Tibial nerve (tissue), 4 donors: ENCODE measurements at regions not wholly inside any gene's neighbourhood (a gene's known extent, or its start where the extent isn't known, plus 50 kb on each side); places are given as distances from the start of the nearest gene placed in this dataset.

ENCODE experiments used
- EP300 ChIP-seq, 2 donors: sonication (generic); formaldehyde crosslinking; IDR thresholded peaks; one replicate each; pipeline ENCODE4 v1.6.1; 2017; ENCODE audit warnings: antibody characterized with exemption in 2 of 2, mild to moderate bottlenecking in 1 of 2
- POLR2A ChIP-seq, 2 donors: fragments of 450-650 bp; IDR thresholded peaks; one replicate each; pipeline ENCODE4 v1.6.1; 2017; ENCODE audit warnings: antibody characterized with exemption in 2 of 2, mild to moderate bottlenecking in 2 of 2, moderate library complexity in 2 of 2
- TF ChIP-seq, protein P1 (sequence below), 5 experiments: fragments of 200-600 bp in 3 of 5; fragments of 450-650 bp in 2 of 5; sonication (generic) in 3 of 5; IDR thresholded peaks; one replicate each; pipeline ENCODE4 v1.5.1; 2016 to 2019; ENCODE audit warnings: antibody characterized with exemption in 5 of 5, mild to moderate bottlenecking in 3 of 5, moderate library complexity in 2 of 5

DNA sequence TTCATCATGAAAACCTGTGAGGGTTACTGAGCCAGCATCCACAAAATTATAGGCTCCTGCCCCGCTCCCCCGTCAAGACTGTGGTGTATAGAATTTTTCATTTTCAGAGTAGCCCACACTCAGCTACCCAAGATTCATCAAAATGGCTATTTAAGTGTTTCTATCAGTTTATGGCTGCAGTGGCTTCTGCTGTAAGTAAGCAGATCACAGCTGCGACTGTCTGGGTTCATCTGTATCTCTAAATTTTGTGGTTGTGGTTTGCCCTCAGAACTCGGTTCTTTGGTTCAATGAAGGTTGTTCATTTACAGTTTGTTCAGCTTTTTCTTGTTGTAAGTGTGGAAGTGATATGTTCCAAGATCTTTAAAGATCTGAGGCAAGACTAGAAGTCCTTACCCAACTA is 284.2 kb downstream of the DOK5 start:
- TF ChIP-seq, protein P1, sequence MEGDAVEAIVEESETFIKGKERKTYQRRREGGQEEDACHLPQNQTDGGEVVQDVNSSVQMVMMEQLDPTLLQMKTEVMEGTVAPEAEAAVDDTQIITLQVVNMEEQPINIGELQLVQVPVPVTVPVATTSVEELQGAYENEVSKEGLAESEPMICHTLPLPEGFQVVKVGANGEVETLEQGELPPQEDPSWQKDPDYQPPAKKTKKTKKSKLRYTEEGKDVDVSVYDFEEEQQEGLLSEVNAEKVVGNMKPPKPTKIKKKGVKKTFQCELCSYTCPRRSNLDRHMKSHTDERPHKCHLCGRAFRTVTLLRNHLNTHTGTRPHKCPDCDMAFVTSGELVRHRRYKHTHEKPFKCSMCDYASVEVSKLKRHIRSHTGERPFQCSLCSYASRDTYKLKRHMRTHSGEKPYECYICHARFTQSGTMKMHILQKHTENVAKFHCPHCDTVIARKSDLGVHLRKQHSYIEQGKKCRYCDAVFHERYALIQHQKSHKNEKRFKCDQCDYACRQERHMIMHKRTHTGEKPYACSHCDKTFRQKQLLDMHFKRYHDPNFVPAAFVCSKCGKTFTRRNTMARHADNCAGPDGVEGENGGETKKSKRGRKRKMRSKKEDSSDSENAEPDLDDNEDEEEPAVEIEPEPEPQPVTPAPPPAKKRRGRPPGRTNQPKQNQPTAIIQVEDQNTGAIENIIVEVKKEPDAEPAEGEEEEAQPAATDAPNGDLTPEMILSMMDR (IDR thresholded peaks at IDR 0.05), result no peak
- TF ChIP-seq POLR2A (IDR thresholded peaks at IDR 0.05) (no peak), EP300 (IDR thresholded peaks at IDR 0.05) (no peak)
